AG09309 (cell line): ENCODE measurements at regions not wholly inside any gene's neighbourhood (a gene's known extent, or its start where the extent isn't known, plus 50 kb on each side); places are given as distances from the start of the nearest gene placed in this dataset.

Experiments used
- DNase-seq: peaks from one replicate; pipeline ENCODE4 v3.0.0-alpha.2; 2010; ENCODE audit warnings: low read depth
- H3K4me3 ChIP-seq: 2 replicates; pipeline ENCODE4 v1.5.1; 2011; ENCODE audit warnings: mild to moderate bottlenecking, low read depth, low read length, moderate library complexity; ENCODE audit not compliant: control insufficient read depth
- TF ChIP-seq, protein P1 (sequence below): IDR thresholded peaks from 2 replicates; pipeline ENCODE4 v1.5.1; 2011; ENCODE audit warnings: mild to moderate bottlenecking, low read depth, low read length, inconsistent platforms; ENCODE audit not compliant: insufficient read depth, control insufficient read depth; ENCODE audit errors: missing control alignments

DNA sequence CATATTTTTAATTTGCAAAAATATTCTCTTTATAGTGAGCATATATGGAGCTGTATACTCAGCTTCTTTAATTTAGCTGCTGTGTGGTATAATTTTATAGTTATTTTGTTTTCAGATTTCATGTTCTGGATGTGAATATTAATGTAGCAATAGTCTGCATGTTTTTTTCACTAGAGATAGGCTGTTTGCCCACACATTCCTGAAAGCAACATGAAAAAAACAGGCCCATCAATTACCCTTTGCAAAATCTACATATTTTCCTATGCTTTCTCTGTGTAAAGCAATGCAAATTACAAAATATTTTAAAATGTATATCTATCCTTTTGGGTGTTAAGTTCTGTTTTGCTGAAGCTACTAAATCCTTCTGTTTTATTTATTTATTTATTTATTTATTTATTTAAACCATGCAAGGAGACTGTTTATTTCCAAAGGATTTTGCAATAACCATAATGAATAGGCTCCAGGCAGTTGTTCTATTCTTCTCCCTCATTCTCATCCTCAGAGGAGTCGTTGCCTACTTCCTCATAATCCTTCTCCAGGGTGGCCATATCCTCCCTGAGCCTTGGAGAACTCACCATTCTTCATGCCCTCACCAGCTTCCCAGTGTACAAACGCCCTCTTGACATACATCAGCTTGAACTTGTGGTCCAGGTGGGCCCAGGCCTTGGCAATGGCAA, 277.1 kb downstream of the ANKRD50 start:
- H3K4me3 ChIP-seq: no peak overlapping the region
- no peak for DNase-seq
- TF ChIP-seq, protein P1, sequence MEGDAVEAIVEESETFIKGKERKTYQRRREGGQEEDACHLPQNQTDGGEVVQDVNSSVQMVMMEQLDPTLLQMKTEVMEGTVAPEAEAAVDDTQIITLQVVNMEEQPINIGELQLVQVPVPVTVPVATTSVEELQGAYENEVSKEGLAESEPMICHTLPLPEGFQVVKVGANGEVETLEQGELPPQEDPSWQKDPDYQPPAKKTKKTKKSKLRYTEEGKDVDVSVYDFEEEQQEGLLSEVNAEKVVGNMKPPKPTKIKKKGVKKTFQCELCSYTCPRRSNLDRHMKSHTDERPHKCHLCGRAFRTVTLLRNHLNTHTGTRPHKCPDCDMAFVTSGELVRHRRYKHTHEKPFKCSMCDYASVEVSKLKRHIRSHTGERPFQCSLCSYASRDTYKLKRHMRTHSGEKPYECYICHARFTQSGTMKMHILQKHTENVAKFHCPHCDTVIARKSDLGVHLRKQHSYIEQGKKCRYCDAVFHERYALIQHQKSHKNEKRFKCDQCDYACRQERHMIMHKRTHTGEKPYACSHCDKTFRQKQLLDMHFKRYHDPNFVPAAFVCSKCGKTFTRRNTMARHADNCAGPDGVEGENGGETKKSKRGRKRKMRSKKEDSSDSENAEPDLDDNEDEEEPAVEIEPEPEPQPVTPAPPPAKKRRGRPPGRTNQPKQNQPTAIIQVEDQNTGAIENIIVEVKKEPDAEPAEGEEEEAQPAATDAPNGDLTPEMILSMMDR: no peak

DNA sequence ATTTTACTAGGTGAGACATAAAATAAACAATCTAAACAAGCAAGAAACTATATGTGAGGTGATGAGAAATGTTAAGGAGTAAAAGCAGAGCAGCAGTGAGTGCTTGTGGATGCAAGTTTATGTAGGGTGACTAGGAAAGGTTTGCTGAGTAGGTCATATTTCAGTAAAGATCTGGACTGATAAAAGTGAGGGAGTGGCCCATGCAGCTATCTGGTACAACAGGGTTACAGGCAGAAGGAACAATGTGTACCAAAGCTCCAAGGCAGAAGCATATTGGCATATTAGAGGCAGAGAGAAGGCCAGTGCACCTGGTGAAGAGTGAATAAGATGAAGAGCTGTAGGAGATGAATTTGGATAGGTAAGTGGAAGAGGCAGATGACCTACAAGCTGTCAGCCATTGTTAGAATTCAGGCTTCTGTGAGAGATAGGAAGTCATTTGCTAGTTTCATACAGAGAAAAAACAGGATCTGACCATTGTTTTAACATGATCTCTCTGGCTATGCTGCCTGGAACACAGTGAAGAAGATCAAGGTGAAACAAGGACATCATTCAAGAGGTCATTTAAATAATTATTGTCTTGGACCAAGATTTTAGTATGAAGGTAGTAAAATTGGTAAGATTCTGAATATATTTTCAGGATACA, 274.6 kb downstream of the ANKRD50 start:
- no peak for DNase-seq
- H3K4me3 ChIP-seq: no peak overlapping the region
- TF ChIP-seq, protein P1: no peak

DNA sequence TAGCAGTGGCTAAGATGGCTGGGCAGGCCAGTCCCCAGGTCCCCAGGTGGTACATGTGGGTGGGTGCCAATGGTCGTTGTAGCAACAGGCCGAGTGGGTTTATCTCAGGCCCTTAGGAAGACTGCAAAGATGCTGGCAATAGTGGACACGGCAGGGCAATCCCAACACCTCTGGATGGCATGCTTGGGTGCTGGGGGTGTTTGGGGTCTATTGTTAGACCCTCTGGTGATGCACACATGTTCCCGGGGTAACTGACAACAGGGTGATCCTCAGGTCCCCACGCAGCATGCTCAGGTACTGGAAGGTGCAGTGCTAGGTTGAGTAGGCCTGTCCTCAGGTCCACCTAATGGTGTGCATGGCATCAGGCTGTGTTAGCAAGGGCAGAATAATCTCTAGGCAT, 267.5 kb downstream of the ANKRD50 start:
- no peak for DNase-seq
- H3K4me3 ChIP-seq: no peak overlapping the region
- TF ChIP-seq, protein P1: no peak

DNA sequence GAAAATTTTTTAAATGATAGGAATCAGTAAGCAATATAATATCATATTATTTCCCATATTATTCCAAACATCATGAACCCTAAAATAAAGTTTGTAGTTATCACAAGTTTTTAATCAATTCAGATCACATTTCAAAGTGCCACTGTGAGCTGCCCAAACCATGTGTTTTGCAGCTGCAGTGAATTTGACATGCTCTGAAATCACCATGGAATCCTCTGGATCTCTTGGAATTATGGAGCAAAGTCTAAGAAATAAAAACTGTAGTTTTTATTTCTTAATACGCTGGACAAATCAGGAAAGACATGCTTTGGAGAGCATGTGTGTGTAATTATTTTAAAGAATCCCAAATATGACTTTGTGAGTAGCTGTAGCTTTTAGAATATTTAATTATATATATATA, 262.7 kb downstream of the ANKRD50 start:
- TF ChIP-seq, protein P1: no peak
- DNase-seq: no peak
- no peak overlapping the region for H3K4me3 ChIP-seq

DNA sequence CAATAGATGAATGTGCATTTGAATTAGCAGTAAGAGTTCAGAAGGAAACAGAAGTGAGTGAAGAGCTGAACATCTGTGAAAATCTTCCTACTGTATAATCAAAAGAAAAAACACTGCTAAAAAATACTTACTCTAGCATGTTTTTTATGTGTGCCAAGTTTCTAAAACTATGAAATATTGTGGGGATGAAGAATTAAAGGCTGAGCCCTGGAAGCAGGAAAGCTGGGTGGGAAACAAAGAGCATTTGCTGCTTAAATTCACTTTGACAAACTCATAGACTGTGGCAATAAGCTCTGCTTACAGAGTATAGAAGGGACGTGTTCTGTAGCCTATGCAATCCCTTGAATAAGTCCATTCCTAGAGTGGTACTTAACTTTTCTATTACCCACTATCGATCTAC, 261.7 kb downstream of the ANKRD50 start:
- no peak overlapping the region for H3K4me3 ChIP-seq
- no peak for DNase-seq
- TF ChIP-seq, protein P1: no peak

DNA sequence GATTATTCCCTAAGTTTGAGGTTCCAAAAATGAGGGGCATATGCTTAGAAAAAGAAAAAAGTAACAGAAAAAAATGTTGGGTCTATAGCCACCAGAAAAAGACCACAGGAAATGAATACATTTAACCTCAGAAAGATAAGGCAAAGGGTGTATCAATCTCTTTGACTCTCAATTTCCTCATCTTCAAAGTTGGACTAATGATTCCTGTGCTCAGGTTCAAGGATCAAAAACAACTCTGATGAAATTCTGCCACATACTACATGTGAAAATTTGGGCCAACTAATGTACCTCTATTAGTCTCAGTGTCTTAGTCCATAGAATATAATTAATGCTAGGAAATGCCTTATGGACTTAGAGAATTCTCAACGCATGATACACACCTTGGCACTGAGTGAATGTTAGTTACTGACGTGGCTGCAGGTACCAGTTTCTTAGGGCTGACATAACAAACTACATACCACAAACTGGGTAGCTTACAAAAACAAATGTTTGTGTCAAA, 257.7 kb downstream of the ANKRD50 start:
- TF ChIP-seq, protein P1: no peak
- no peak for DNase-seq
- no peak overlapping the region for H3K4me3 ChIP-seq

DNA sequence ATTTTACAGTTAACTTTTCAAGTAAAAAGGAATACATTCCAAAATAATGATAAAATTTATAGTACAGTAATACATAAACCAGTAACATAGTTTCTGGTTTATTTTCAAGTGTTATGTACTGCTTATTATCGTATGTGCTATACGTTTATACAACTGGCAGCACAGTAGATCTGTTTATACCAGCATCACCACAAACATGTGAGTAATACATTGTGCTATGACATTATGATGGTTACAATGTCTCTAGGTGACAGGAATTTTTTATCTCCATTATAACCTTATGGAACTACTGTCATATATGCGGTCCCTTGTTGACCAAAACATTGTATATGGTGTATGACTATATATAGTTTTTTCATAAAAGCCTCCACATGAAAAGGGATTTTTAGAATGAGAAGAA, 256.9 kb downstream of the ANKRD50 start:
- TF ChIP-seq, protein P1: no peak
- DNase-seq: no peak
- no peak overlapping the region for H3K4me3 ChIP-seq
